Mesendoderm (in vitro differentiated cells): ENCODE measurements at regions not wholly inside any gene's neighbourhood (a gene's known extent, or its start where the extent isn't known, plus 50 kb on each side); places are given as distances from the start of the nearest gene placed in this dataset.

Experiments
- DNase-seq: peaks from one replicate; pipeline ENCODE4 v3.0.0; 2013
- H2AK5ac ChIP-seq: 2 replicates; pipeline ENCODE4 v1.6.1; 2013; ENCODE audit warnings: low read length, inconsistent platforms
- H2BK120ac ChIP-seq: 2 replicates; pipeline ENCODE4 v1.6.1; 2013; ENCODE audit warnings: low read depth, mild to moderate bottlenecking, low read length, moderate library complexity, mixed read lengths
- H2BK15ac ChIP-seq: replicated peaks from 2 replicates; pipeline ENCODE4 v1.6.1; 2013; ENCODE audit warnings: low read depth, mild to moderate bottlenecking, moderate library complexity
- H2BK5ac ChIP-seq: 2 replicates; pipeline ENCODE4 v1.6.1; 2013; ENCODE audit warnings: low read length, inconsistent platforms
- H3K18ac ChIP-seq: 2 replicates; pipeline ENCODE4 v1.6.1; 2013; ENCODE audit warnings: mild to moderate bottlenecking, low read length, mixed read lengths
- H3K23ac ChIP-seq: one replicate; pipeline ENCODE4 v1.6.1; 2013; ENCODE audit warnings: low read length
- H3K27ac ChIP-seq: 2 replicates; pipeline ENCODE4 v1.5.1; 2013; ENCODE audit warnings: low read depth, mild to moderate bottlenecking, inconsistent platforms, low read length, moderate library complexity
- H3K27me3 ChIP-seq: 2 replicates; pipeline ENCODE4 v1.6.1; 2013; ENCODE audit warnings: low read length, control low read depth, mild to moderate bottlenecking, inconsistent platforms; ENCODE audit not compliant: insufficient read depth, poor library complexity
- H3K36me3 ChIP-seq: 2 replicates; pipeline ENCODE4 v1.6.1; 2013; ENCODE audit warnings: low read length, inconsistent platforms; ENCODE audit not compliant: control insufficient read depth, insufficient read depth
- H3K4ac ChIP-seq: one replicate; pipeline ENCODE4 v1.6.1; 2013; ENCODE audit warnings: low read depth, mild to moderate bottlenecking, low read length, moderate library complexity
- H3K4me1 ChIP-seq: 2 replicates; pipeline ENCODE4 v1.6.1; 2013; ENCODE audit warnings: low read depth, low read length, inconsistent platforms; ENCODE audit not compliant: control insufficient read depth
- H3K4me2 ChIP-seq: 2 replicates; pipeline ENCODE4 v1.6.1; 2013; ENCODE audit warnings: low read length
- H3K4me3 ChIP-seq: 2 replicates; pipeline ENCODE4 v1.5.1; 2013; ENCODE audit warnings: mild to moderate bottlenecking, low read length
- H3K56ac ChIP-seq: one replicate; pipeline ENCODE4 v1.6.1; 2013; ENCODE audit warnings: low read length
- H3K79me1 ChIP-seq: 2 replicates; pipeline ENCODE4 v1.6.1; 2013; ENCODE audit warnings: low read length, inconsistent platforms
- H3K79me2 ChIP-seq: 2 replicates; pipeline ENCODE4 v1.6.1; 2013; ENCODE audit warnings: mild to moderate bottlenecking, low read length; ENCODE audit not compliant: control insufficient read depth, insufficient read depth
- H3K9ac ChIP-seq: 2 replicates; pipeline ENCODE4 v1.6.1; 2013; ENCODE audit warnings: low read length, inconsistent platforms
- H4K5ac ChIP-seq: one replicate; pipeline ENCODE4 v1.6.1; 2013; ENCODE audit warnings: low read length
- H4K8ac ChIP-seq: one replicate; pipeline ENCODE4 v1.6.1; 2013; ENCODE audit warnings: low read depth, mild to moderate bottlenecking, control low read depth, low read length, moderate library complexity
- WGBS: extraction: QIAGEN DNeasy Blood & Tissue Kit; methylation state at CpG from one replicate; pipeline ENCODE4 v1.1.7; 2013; ENCODE audit warnings: low lambda C conversion rate, missing lambda C conversion rate; ENCODE audit not compliant: insufficient coverage; ENCODE audit errors: extremely low coverage; 5-methylcytosine and 5-hydroxymethylcytosine counted together

- Histone ChIP-seq H3K23ac (no peak overlapping the region), H3K56ac (no peak overlapping the region), H3K27ac (no peak overlapping the region), H3K27me3 (no peaks in the 10 kb centered on the region), H3K4me1 (no peaks in the 10 kb centered on the region), H3K4ac (no peak overlapping the region), H3K36me3 (no peaks in the 10 kb centered on the region), H3K18ac (no peak overlapping the region), H4K8ac (no peak overlapping the region), H3K4me3 (no peak overlapping the region), H4K5ac (no peak overlapping the region), H3K79me2 (no peaks in the 10 kb centered on the region), H3K4me2 (no peak overlapping the region), H3K9ac (no peak overlapping the region), H2BK120ac (no peak overlapping the region), H2BK15ac (no peak overlapping the region), H2AK5ac (no peak overlapping the region), H3K79me1 (no peaks in the 10 kb centered on the region), H2BK5ac (no peak overlapping the region)
- DNase-seq, result no peak
- WGBS, result no CpG with 5 or more reads among the region's 3 CpGs
Measured at GRCh38 chr15:39066677-39067076, 502.1 kb upstream of the RASGRP1 start.

GRCh38 chr15:39074341-39074985 is 506.4 kb upstream of the THBS1 start:
- Histone ChIP-seq H2BK5ac (no peak overlapping the region), H3K36me3 (no peaks in the 10 kb centered on the region), H3K27me3 (no peaks in the 10 kb centered on the region), H3K4ac (no peak overlapping the region), H3K79me1 (no peaks in the 10 kb centered on the region), H3K23ac (no peak overlapping the region), H2BK120ac (no peak overlapping the region), H2AK5ac (no peak overlapping the region), H3K79me2 (no peaks in the 10 kb centered on the region), H3K4me1 (no peaks in the 10 kb centered on the region), H3K9ac (no peak overlapping the region), H3K27ac (no peak overlapping the region), H2BK15ac (no peak overlapping the region), H3K56ac (no peak overlapping the region), H4K8ac (no peak overlapping the region), H3K4me2 (no peak overlapping the region), H3K18ac (no peak overlapping the region), H4K5ac (no peak overlapping the region), H3K4me3 (no peak overlapping the region)
- DNase-seq, result no peak
- no CpG with 5 or more reads among the region's 5 CpGs for WGBS

- Histone ChIP-seq H2BK5ac (no peak overlapping the region), H2AK5ac (no peak overlapping the region), H3K9ac (no peak overlapping the region), H3K4me3 (no peak overlapping the region), H3K4me1 (no peaks in the 10 kb centered on the region), H3K36me3 (no peaks in the 10 kb centered on the region), H2BK15ac (no peak overlapping the region), H2BK120ac (no peak overlapping the region), H3K27ac (no peak overlapping the region), H3K4ac (no peak overlapping the region), H3K79me2 (no peaks in the 10 kb centered on the region), H3K79me1 (no peaks in the 10 kb centered on the region), H3K18ac (no peak overlapping the region), H3K27me3 (no peaks in the 10 kb centered on the region), H3K4me2 (no peak overlapping the region), H4K5ac (no peak overlapping the region), H4K8ac (no peak overlapping the region), H3K56ac (no peak overlapping the region), H3K23ac (no peak overlapping the region)
- no peak for DNase-seq
- no CpG with 5 or more reads among the region's 3 CpGs for WGBS
Measured at GRCh38 chr15:39075311-39075710, 505.6 kb upstream of the THBS1 start.

- Histone ChIP-seq H3K23ac (no peak overlapping the region), H3K79me1 (no peaks in the 10 kb centered on the region), H2BK120ac (no peak overlapping the region), H3K27ac (no peak overlapping the region), H3K4me3 (no peak overlapping the region), H3K4ac (no peak overlapping the region), H4K8ac (no peak overlapping the region), H3K4me2 (no peak overlapping the region), H3K79me2 (no peaks in the 10 kb centered on the region), H2BK15ac (no peak overlapping the region), H3K27me3 (no peaks in the 10 kb centered on the region), H2BK5ac (no peak overlapping the region), H2AK5ac (no peak overlapping the region), H3K4me1 (no peaks in the 10 kb centered on the region), H3K9ac (no peak overlapping the region), H3K18ac (no peak overlapping the region), H3K36me3 (no peaks in the 10 kb centered on the region), H4K5ac (no peak overlapping the region), H3K56ac (no peak overlapping the region)
- WGBS, result no CpG with 5 or more reads among the region's 7 CpGs
- no peak for DNase-seq
Measured at GRCh38 chr15:39075756-39076341, 505.0 kb upstream of the THBS1 start.

- Histone ChIP-seq H3K27ac (no peak overlapping the region), H3K4me2 (no peak overlapping the region), H3K4me1 (no peaks in the 10 kb centered on the region), H3K23ac (no peak overlapping the region), H2AK5ac (no peak overlapping the region), H2BK5ac (no peak overlapping the region), H2BK15ac (no peak overlapping the region), H3K27me3 (no peaks in the 10 kb centered on the region), H3K4me3 (no peak overlapping the region), H3K18ac (no peak overlapping the region), H3K36me3 (no peaks in the 10 kb centered on the region), H4K8ac (no peak overlapping the region), H3K4ac (no peak overlapping the region), H3K9ac (no peak overlapping the region), H3K56ac (no peak overlapping the region), H4K5ac (no peak overlapping the region), H3K79me1 (no peaks in the 10 kb centered on the region), H3K79me2 (no peaks in the 10 kb centered on the region), H2BK120ac (no peak overlapping the region)
- DNase-seq, result no peak
- WGBS, result no CpG with 5 or more reads among the region's 3 CpGs
Measured at GRCh38 chr15:39078026-39078425, 502.9 kb upstream of the THBS1 start.
